ENCODE measurements at regions not wholly inside any gene's neighbourhood (a gene's known extent, or its start where the extent isn't known, plus 50 kb on each side); places are given as distances from the start of the nearest gene placed in this dataset.

- H3K27me3 ChIP-seq = no peaks in the 10 kb centered on the region
- no peaks in the 10 kb centered on the region for H3K36me3 ChIP-seq
- no peaks in the 10 kb centered on the region for H3K9me3 ChIP-seq
- TF ChIP-seq CTCF (IDR thresholded peaks at IDR 0.05 in 4 of 5, conservative IDR thresholded peaks at IDR 0.05 in 1 of 5) (no peak), POLR2A (IDR thresholded peaks at IDR 0.05) (no peak)
- DNase-seq (no peak), ATAC-seq (no peak)
- intact Hi-C loops (cut with DNase I; ENCODE audit: low total_unique reads) = no loop called here
- H3K27ac ChIP-seq = no peak overlapping the region
- in situ Hi-C loops (cut with MboI; ENCODE audit: low sequenced_read_pairs in 4 of 4) = no loop called here
- no peak overlapping the region for H3K4me3 ChIP-seq
- H3K4me1 ChIP-seq = no peaks in the 10 kb centered on the region
These were observed 94.2 kb upstream of the ANKH start for GRCh38 chr5:14965815-14966214.

- H3K27me3 ChIP-seq = no peaks in the 10 kb centered on the region
- no peaks in the 10 kb centered on the region for H3K36me3 ChIP-seq
- intact Hi-C loops (cut with DNase I; ENCODE audit: low total_unique reads) (no loop called here), in situ Hi-C loops (cut with MboI; ENCODE audit: low sequenced_read_pairs in 4 of 4) (no loop called here)
- H3K4me1 ChIP-seq = no peaks in the 10 kb centered on the region
- no peak for ATAC-seq
- DNase-seq = no peak
- no peak overlapping the region for H3K4me3 ChIP-seq
- no peak overlapping the region for H3K27ac ChIP-seq
- H3K9me3 ChIP-seq = no peaks in the 10 kb centered on the region
- TF ChIP-seq CTCF (IDR thresholded peaks at IDR 0.05 in 4 of 5, conservative IDR thresholded peaks at IDR 0.05 in 1 of 5) = no peak
- no peak for TF ChIP-seq POLR2A (IDR thresholded peaks at IDR 0.05)
These were observed 91.0 kb upstream of the ANKH start for GRCh38 chr5:14962604-14963003.

- in situ Hi-C loops (cut with MboI; ENCODE audit: low sequenced_read_pairs in 4 of 4) (no loop called here), intact Hi-C loops (cut with DNase I; ENCODE audit: low total_unique reads) (no loop called here)
- Histone ChIP-seq H3K9me3 (no peaks in the 10 kb centered on the region), H3K4me1 (no peaks in the 10 kb centered on the region), H3K27me3 (no peaks in the 10 kb centered on the region), H3K36me3 (no peaks in the 10 kb centered on the region), H3K4me3 (no peak overlapping the region), H3K27ac (no peak overlapping the region)
- TF ChIP-seq POLR2A (IDR thresholded peaks at IDR 0.05) = no peak
- TF ChIP-seq CTCF (IDR thresholded peaks at IDR 0.05 in 4 of 5, conservative IDR thresholded peaks at IDR 0.05 in 1 of 5) = no peak
- DNase-seq (no peak), ATAC-seq (no peak)
These were observed 88.5 kb upstream of the ANKH start for GRCh38 chr5:14960120-14960462.

GRCh38 chr5:14959399-14960119 lies 88.0 kb upstream of the ANKH start:
- no peaks in the 10 kb centered on the region for H3K36me3 ChIP-seq
- H3K4me3 ChIP-seq = no peak overlapping the region
- H3K27ac ChIP-seq = no peak overlapping the region
- H3K27me3 ChIP-seq = no peaks in the 10 kb centered on the region
- no peaks in the 10 kb centered on the region for H3K4me1 ChIP-seq
- intact Hi-C loops (cut with DNase I; ENCODE audit: low total_unique reads) = no loop called here
- no peaks in the 10 kb centered on the region for H3K9me3 ChIP-seq
- ATAC-seq (no peak), DNase-seq (no peak)
- in situ Hi-C loops (cut with MboI; ENCODE audit: low sequenced_read_pairs in 4 of 4) = no loop called here
- TF ChIP-seq POLR2A (IDR thresholded peaks at IDR 0.05) = no peak

GRCh38 chr5:14958188-14958587 lies 86.6 kb upstream of the ANKH start:
- Histone ChIP-seq H3K27me3 (no peaks in the 10 kb centered on the region), H3K4me3 (no peak overlapping the region), H3K27ac (no peak overlapping the region), H3K9me3 (no peaks in the 10 kb centered on the region), H3K36me3 (no peaks in the 10 kb centered on the region), H3K4me1 (no peaks in the 10 kb centered on the region)
- no peak for TF ChIP-seq POLR2A (IDR thresholded peaks at IDR 0.05)
- TF ChIP-seq CTCF (IDR thresholded peaks at IDR 0.05 in 4 of 5, conservative IDR thresholded peaks at IDR 0.05 in 1 of 5) = no peak
- in situ Hi-C loops (cut with MboI; ENCODE audit: low sequenced_read_pairs in 4 of 4) (no loop called here), intact Hi-C loops (cut with DNase I; ENCODE audit: low total_unique reads) (no loop called here)
- ATAC-seq = no peak
- no peak for DNase-seq
